Stimulated activated CD8-positive, alpha-beta memory T cell treated with anti-CD3 and anti-CD28 coated beads, Interleukin-15, amount 100 ng/mL, for 48 hours (primary cell): ENCODE measurements at regions not wholly inside any gene's neighbourhood (a gene's known extent, or its start where the extent isn't known, plus 50 kb on each side); places are given as distances from the start of the nearest gene placed in this dataset.

Experiments used
- DNase-seq, 2 donors: peaks; one replicate each; pipeline ENCODE4 v3.0.0-alpha.2; 2020; ENCODE audit warnings: low read depth in 2 of 2

DNA sequence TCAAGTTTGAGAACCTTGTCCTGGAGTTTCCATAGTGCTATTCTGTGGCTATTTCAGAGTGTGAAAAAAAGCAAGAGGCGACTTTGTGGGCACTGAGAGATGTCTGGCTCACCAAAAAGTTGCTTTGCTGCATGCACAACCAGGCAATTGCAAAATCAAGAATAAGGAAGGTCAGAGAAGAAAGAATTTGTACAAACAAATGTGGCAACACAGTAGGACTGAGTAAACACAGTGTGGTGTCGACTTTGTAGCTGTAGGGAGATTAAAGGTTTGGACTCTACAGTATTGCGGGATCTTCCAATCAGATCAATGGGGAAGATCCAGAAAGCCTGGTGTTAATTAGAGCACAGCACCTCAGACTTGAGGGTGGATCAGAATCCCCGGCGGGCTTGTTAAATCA is 88.1 kb upstream of the PLPP4 start:
- no peak for DNase-seq

DNA sequence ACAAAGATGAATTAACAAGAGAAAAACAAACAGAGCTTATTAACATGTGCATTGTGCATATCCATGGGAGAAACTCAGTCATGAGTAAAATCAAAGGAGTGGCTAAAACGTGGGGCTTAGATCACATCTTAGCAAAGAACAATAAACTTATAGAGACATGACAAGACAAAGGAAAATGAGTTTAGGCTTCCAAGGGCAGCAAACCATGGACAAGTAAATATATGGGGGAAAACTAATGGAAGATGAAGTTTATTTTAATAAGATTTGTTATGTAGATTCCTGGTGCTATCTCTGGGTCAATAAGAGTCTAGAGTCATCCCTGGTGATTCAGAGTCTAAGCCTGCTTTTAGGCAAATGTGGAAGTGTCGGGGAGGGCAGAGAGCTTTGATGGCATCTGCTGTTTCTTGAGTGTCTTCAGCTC is 87.2 kb upstream of the PLPP4 start:
- DNase-seq: no peak

DNA sequence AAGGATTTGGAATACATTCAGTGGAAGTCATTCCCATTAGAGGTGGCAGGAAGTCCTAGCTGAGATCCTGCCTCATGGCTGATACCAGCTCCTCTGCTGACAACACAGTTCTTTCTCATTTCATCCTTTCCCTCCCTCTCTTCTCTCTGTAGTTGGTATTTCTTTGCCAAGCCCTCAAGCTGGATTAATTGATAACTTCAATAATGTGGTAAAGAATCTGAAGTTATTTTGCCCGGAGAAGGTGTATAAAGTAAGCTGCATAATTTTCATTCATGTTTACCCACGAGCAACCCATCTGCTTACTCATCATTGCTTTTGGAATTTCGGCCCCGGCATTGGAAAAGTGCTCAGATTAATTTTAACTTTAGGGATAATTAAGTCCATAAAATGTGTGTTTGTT is 85.2 kb upstream of the PLPP4 start:
- no peak for DNase-seq

DNA sequence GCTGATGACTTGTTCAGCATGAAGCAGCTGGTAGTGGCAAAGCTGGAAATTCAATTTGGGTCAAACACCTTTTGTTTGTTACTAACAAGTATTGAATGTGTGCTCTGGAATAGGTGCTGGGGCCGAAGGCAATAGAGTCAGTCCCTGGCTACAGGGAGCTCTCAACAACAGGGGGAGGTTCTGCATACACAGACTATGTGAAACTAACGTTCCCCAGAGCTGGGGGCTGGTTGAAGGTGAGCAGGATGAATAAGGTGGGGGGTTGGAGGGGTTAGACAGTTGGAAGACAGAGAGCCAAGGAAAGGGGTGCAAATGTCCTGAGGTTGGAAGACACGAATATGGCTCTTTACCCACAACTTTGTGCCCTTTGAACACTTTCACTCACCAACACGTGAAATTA is 84.1 kb upstream of the PLPP4 start:
- DNase-seq: no peak

DNA sequence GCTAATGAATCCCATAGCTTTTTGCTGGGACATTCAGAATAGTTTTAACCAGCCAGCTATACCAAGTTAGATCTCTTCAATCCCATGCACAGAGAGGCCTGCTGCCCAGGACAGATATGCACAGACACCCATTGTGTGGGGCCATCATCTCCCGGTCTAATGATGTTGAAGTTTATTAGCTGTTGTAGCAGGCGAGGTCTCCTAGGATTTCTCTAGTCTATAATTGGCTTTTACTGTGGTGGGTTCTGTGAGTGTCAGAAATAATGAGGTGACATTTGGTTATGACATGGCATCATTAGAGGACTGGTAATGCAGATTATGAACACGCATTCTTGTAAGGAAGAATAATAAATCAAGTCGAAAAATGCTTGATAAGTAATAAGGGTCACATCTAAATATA is 81.4 kb upstream of the PLPP4 start:
- DNase-seq: no peak

DNA sequence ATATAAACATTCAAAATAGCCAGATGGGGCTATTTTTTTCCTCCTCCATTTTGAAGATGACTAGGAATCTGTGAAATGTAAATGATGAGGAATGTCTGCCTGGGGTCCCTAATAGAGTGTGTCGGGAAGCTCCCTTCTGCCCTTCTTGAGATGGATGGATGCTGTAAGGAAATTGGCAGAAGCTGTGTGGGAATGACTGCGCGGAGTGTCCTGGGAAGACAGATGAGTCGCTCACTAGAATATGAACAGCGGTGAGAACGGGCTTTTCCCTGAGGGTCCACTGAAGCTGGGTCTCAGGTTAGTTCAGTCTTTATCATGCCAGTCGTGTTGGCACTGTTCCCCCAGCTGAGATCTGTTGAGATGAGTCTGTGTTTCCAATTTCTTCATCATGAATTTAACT is 75.1 kb upstream of the PLPP4 start:
- no peak for DNase-seq

DNA sequence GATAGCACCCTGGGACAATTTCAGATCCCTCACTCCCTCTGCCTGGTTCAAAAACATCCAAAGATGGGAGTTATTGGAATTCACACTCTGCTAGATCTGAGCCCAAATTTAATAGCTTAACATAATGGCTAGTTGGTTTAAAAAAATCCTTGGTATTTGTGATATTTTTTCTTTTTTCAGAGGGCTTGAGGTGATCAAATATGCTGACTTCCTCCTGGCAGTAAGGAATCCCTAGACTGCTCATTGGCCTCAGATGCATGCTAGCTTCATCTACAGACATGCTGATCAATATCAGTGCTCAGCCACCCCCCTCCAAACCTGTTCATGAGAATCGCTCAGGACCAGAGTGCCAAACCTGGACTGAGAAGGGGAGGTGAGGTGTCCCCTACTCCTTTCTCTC is 74.7 kb upstream of the PLPP4 start:
- DNase-seq: no peak

DNA sequence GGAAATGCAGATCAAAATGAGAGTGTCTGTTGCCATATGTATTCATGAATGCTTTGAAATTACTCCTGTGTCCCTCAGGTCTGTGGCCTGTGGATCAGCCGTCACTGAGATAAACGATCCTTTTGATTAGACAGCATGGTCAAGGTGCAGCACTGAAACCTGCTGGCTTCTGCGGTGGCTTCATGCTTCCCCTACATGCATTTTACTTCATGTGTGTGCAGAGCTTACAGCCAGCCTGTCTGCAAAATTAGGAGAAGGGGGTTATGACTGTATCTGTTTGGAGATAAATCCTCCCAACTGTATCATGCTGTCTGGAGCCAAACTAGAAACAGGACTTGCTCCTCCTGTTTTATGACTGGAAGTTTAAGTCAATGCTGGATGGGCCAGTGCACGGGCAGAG is 71.0 kb upstream of the PLPP4 start:
- no peak for DNase-seq

DNA sequence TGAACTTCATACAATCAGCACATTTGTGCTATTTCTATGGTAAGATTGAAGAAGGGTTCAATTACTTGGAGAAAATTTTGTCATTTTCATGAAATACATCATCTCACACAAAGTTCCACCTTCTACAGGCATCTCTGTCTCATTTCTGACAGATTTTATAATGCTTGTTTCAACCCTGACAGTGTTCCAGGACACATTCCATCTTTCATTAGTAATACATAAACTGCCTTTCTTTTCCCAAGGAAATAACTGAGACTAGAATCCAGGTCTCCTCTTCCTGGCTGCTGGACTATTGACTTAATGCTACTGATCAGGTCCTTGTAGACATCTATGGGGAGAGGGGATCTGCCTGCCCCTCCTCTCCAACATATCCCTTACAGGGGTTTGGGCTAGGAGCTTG is 70.1 kb upstream of the PLPP4 start:
- DNase-seq: no peak

DNA sequence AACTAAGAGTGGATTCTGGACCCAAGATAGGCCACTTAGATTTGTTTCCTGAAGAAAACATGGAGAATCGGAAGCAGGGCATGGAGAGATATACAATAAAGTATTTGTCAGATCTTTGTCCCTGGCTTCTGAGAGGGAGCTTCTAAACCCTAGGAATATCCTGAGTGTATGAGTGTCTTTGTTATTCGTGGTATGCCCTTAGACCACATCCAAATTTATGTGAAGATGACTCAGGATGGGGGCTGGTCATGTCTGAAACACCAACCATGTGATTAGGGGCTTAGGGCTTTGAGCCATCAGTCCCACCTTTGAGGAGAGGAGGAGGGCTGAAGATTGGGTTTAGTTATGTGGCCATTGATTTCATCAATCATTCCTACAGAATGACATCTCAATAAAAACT is 69.7 kb upstream of the PLPP4 start:
- DNase-seq: no peak

DNA sequence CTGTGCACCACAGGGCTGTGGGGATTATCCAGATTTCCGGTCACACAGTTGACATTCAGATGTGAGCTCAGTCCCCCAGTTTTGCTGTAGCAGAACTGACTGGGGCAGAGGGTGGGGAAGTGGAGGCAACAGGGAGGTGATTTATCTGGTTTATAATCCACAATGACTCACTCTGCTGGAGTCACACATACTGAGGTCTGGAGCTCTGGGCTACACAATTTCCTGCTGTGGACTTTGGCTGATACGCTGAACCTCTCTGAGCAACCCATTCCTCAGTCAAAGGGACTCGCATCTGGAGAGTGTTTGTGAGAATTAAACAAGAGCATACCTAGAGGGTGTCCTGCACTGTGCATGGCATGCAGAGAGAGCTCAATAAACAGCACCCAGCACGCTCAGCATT is 64.8 kb upstream of the PLPP4 start:
- no peak for DNase-seq

DNA sequence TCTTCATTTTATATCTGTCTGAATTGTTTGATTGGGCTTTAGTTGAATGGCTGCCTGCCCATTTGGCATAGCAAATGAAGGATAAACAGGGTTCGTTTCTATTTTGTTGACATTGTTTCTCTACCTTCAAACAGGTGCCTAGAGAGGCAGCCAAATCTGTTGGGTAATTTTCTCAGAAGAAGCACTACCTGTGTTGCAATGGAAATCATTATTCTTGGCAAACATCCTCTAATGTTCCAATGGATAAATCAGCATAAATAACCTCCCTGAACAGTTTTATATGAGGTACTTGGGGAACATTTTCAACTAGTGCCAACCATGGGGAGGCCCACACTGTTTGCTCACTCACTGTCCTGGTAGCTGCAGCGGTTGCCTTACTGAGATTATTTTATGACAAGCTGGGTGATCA is 64.4 kb upstream of the PLPP4 start:
- DNase-seq: no peak

DNA sequence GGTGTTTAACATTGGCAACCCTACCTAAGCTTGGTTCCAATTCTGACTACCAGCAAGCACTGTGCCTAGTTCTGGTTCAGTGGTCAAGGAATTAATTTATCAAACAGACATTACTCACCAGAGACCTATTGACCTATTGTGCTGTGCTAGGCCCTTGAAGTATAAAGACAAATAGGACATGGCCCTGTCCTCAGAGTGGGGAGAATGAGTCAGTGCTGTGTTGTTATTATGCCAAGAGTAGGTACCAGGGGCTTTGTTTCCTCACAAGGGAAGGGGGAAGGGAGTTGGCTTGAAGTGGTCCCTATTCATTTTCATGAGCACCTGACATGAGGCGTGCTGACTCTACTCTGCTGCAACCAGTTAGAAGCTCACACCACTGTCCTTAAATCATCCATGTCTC is 62.6 kb upstream of the PLPP4 start:
- DNase-seq: no peak

DNA sequence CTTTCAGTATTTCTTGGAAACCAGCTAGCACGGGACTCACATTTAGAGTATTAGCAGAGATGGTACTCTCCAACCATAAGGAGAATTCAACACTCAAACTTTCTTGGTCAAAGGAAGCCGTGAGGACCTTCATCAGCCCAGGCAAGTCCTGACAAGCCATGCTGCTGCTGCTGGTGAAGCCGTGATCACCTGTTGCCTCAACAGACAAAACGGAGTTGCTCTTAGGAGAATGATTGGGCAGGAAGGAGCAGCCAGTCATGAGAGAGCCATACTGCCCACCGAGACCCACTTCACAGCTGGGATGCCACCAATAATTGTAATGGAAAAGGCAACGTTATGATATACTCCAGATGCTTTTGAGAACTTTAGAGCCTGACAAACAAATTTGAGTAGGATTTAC is 60.8 kb upstream of the PLPP4 start:
- DNase-seq: no peak

DNA sequence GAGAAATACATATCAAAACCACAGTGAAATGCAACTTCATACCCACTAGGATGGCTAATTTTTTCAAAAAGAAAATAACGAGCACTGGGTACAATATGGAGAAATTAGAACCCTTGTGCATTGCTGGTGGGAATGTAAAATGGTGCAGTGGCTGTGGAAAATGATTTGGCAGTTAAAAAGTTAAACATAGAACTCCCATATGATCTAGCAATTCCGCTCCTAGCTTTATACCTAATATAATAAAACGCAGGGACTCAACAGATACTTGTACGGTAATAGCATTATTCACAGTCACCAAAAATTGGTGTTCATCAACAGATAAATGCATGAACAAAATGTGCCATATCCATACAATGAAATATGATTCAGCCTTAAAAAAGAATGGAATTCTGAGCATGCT is 58.8 kb upstream of the PLPP4 start:
- no peak for DNase-seq

DNA sequence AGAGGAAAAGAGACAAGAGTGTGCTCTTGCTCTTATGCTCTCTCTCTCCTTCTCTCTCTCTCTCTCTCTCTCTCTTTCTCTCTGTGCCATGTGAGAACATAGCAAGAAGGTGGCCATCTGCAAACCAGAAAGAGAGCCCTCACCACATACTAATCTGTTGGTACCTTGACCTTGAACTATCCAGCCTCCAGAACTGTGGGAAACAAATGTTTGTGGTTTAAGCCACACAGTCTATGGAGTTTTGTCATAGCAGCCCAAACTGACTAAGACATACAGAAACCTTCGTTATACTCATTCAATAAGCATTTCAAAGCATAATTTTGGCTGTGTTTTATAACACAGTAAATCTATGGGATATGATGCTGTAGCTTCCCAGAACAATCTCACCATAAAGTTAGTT is 56.4 kb upstream of the PLPP4 start:
- no peak for DNase-seq

DNA sequence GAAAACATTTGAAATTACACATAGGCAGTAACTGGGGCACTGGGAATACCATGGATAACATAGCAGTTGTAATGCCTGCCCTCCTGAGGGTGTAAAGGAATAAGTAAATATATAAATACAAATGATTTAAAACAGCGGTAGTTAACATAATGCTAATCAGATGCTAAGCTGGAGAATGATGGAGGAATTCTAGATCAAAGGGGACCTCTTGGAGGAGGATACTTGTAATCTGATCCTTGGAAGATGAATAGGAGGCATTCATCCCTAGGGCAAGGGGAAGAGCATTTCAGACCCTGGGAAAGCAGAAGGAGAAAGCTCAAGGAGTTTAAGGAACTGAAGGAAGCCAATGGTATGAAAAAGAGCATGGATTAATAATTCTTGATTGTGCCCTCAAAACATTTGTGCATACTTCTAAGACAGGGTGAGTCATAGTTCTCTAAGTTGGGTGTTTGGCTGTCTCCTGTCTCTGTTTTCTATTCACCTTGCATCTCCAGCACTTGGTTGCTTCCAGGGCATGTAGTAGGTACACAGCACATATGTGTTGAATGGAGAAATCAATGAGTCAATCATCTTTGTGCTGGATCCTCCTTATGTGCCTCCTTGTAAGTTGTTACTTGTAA is 54.8 kb upstream of the PLPP4 start:
- no peak for DNase-seq

DNA sequence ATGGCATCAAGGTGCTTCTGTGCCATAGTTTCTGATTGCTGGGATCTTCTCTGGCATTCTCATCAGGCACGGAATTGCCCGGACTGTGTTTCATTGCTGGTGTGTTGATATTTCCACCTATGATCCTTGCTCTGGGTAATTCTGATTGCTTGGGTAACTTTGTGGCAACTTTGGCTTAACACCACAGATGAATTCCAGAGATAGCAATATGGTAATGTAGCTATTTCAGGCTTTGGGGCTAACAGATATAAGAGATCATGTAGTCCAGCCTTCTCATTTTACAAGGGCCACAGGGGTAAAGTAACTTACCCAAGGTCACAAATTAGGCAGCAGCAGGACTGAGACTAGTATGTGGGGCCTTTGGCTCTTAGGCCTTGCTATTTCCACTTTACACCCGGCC is 53.9 kb upstream of the PLPP4 start:
- no peak for DNase-seq

DNA sequence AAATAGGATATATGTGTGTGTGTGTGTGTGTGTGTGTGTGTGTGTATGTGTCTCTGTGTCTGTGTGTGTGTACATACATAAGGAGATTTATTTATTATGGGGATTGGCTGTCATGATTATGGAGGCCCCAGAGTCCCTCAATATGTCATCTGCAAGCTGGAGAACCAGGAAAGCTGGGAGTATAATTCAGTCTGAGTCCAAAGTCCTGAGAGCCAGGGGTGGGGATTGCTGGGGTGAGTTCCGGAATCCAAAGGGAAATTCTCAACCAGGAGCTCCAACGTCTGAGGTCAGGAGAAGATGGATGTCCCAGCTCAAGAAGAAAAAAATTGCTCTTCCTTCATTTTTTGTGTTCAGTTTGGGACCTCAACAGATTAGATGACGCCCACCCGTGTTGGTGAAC is 50.7 kb upstream of the PLPP4 start:
- no peak for DNase-seq
